ENCODE measurements at regions not wholly inside any gene's neighbourhood (a gene's known extent, or its start where the extent isn't known, plus 50 kb on each side); places are given as distances from the start of the nearest gene placed in this dataset.

GRCh38 chr2:71886241-71886640 lies 261.4 kb downstream of the CYP26B1 start:
- TF ChIP-seq CTCF (IDR thresholded peaks at IDR 0.05; ENCODE audit: control extremely low read depth in 1 of 3, insufficient read depth in 1 of 3, low read depth in 1 of 3, low read length in 3 of 3) = no peak
- TF ChIP-seq RFX5 (IDR thresholded peaks at IDR 0.05; ENCODE audit: borderline replicate concordance, low read depth, low read length) = no peak
- no peak for TF ChIP-seq SIN3A (conservative IDR thresholded peaks at IDR 0.05 in 1 of 2, IDR thresholded peaks at IDR 0.05 in 1 of 2; ENCODE audit: low read depth in 1 of 2, low read length in 2 of 2)
- no peak for TF ChIP-seq YY1 (IDR thresholded peaks at IDR 0.05; ENCODE audit: low read depth, low read length)
- TF ChIP-seq KDM5A (IDR thresholded peaks at IDR 0.05; ENCODE audit: low read length) = no peak
- TF ChIP-seq ASH2L (IDR thresholded peaks at IDR 0.05; ENCODE audit: low read length) = no peak
- no peak for TF ChIP-seq POLR2AphosphoS5 (IDR thresholded peaks at IDR 0.05; ENCODE audit: low read depth, low read length)
- no peak for TF ChIP-seq POLR2A (IDR thresholded peaks at IDR 0.05; ENCODE audit: control extremely low read depth in 1 of 2, low read depth in 2 of 2, low read length in 2 of 2)
- no peak for TF ChIP-seq GABPA (IDR thresholded peaks at IDR 0.05; ENCODE audit: borderline replicate concordance, insufficient read depth, low read length)
- TF ChIP-seq CHD1 (IDR thresholded peaks at IDR 0.05; ENCODE audit: low read depth, low read length) = no peak
- TF ChIP-seq TAF1 (IDR thresholded peaks at IDR 0.05; ENCODE audit: low read depth, low read length) = no peak
